Upper lobe of right lung (tissue), 1 donor: ENCODE measurements at regions not wholly inside any gene's neighbourhood (a gene's known extent, or its start where the extent isn't known, plus 50 kb on each side); places are given as distances from the start of the nearest gene placed in this dataset.

Source experiments
- ATAC-seq: fragments of 200-7000 bp; cut with Tn5 transposase; one replicate; pipeline ENCODE4 v1.9.1; 2020; ENCODE audit warnings: mild to moderate bottlenecking, moderate library complexity
- DNase-seq: peaks from one replicate; pipeline ENCODE4 v3.0.0-alpha.2; 2020
- H3K27ac ChIP-seq: fragments of 200-600 bp; one replicate; pipeline ENCODE4 v1.8.0; 2022
- H3K27me3 ChIP-seq: fragments of 200-600 bp; one replicate; pipeline ENCODE4 v1.8.0; 2022; ENCODE audit warnings: mild to moderate bottlenecking
- H3K36me3 ChIP-seq: fragments of 200-600 bp; one replicate; pipeline ENCODE4 v1.8.0; 2022
- H3K4me1 ChIP-seq: fragments of 200-600 bp; one replicate; pipeline ENCODE4 v1.8.0; 2022
- H3K4me3 ChIP-seq: fragments of 200-600 bp; one replicate; pipeline ENCODE4 v1.8.0; 2022; ENCODE audit warnings: mild to moderate bottlenecking
- H3K9me3 ChIP-seq: fragments of 200-600 bp; one replicate; pipeline ENCODE4 v1.8.0; 2022
- CTCF ChIP-seq: fragments of 200-600 bp; IDR thresholded peaks from one replicate; pipeline ENCODE4 v1.8.0; 2022; ENCODE audit warnings: antibody characterized with exemption
- intact Hi-C: fragments of 100-400 bp; cut with DNase I; formaldehyde crosslinking; loops from one replicate; pipeline ENCODE4 v1.11.0; 2022
- donor health status: DM: no; HTN: yes; CAD: no; lungs with severe emphysema.

GRCh38 chr5:74322191-74322590 lies 318.3 kb downstream of the ENC1 start:
- Histone ChIP-seq H3K36me3 (no peaks in the 10 kb centered on the region), H3K4me3 (no peak overlapping the region), H3K9me3 (no peaks in the 10 kb centered on the region), H3K27ac (no peak overlapping the region), H3K4me1 (no peaks in the 10 kb centered on the region), H3K27me3 (no peaks in the 10 kb centered on the region)
- no peak for TF ChIP-seq CTCF
- intact Hi-C loops: no loop called here
- DNase-seq: no peak
- no peak for ATAC-seq

- Histone ChIP-seq H3K4me3 (no peak overlapping the region), H3K4me1 (no peaks in the 10 kb centered on the region), H3K27ac (no peak overlapping the region), H3K9me3 (no peaks in the 10 kb centered on the region), H3K27me3 (no peaks in the 10 kb centered on the region), H3K36me3 (no peaks in the 10 kb centered on the region)
- TF ChIP-seq CTCF: no peak
- DNase-seq (no peak), ATAC-seq (no peak)
- intact Hi-C loops: no loop called here
Measured at GRCh38 chr5:74321326-74321725, 319.2 kb downstream of the ENC1 start.

- H3K4me3 ChIP-seq: no peak overlapping the region
- no peaks in the 10 kb centered on the region for H3K27me3 ChIP-seq
- no peaks in the 10 kb centered on the region for H3K4me1 ChIP-seq
- no peak for ATAC-seq
- intact Hi-C loops: no loop called here
- DNase-seq: no peak
- no peak for TF ChIP-seq CTCF
- no peaks in the 10 kb centered on the region for H3K9me3 ChIP-seq
- no peak overlapping the region for H3K27ac ChIP-seq
- H3K36me3 ChIP-seq: no peaks in the 10 kb centered on the region
Measured at GRCh38 chr5:74320526-74320925, 320.0 kb downstream of the ENC1 start.

- Histone ChIP-seq H3K36me3 (no peaks in the 10 kb centered on the region), H3K27me3 (no peaks in the 10 kb centered on the region), H3K27ac (no peak overlapping the region), H3K4me1 (no peaks in the 10 kb centered on the region), H3K4me3 (no peak overlapping the region), H3K9me3 (no peaks in the 10 kb centered on the region)
- TF ChIP-seq CTCF: no peak
- DNase-seq (no peak), ATAC-seq (no peak)
- intact Hi-C loops: no loop called here
Measured at GRCh38 chr5:74319076-74319475, 321.5 kb downstream of the ENC1 start.

- Histone ChIP-seq H3K4me3 (no peak overlapping the region), H3K27ac (no peak overlapping the region), H3K36me3 (no peaks in the 10 kb centered on the region), H3K9me3 (no peaks in the 10 kb centered on the region), H3K27me3 (no peaks in the 10 kb centered on the region), H3K4me1 (no peaks in the 10 kb centered on the region)
- intact Hi-C loops: no loop called here
- TF ChIP-seq CTCF: no peak
- ATAC-seq (peak; percentile 80), DNase-seq (no peak)
Measured at GRCh38 chr5:74316064-74316603, 324.4 kb downstream of the ENC1 start.

GRCh38 chr5:74314906-74315305 lies 325.6 kb downstream of the ENC1 start:
- Histone ChIP-seq H3K27ac (no peak overlapping the region), H3K4me1 (no peaks in the 10 kb centered on the region), H3K36me3 (no peaks in the 10 kb centered on the region), H3K27me3 (no peaks in the 10 kb centered on the region), H3K4me3 (no peak overlapping the region), H3K9me3 (no peaks in the 10 kb centered on the region)
- TF ChIP-seq CTCF: no peak
- intact Hi-C loops: no loop called here
- DNase-seq: no peak
- ATAC-seq: peak; percentile 27
